GM23338 (cell line): ENCODE measurements at regions not wholly inside any gene's neighbourhood (a gene's known extent, or its start where the extent isn't known, plus 50 kb on each side); places are given as distances from the start of the nearest gene placed in this dataset.

Experiments used
- CREB1 ChIP-seq: fragments of 250-450 bp; sonication (Bioruptor Pico); IDR thresholded peaks from 2 replicates; pipeline ENCODE4 v1.5.0; 2020; ENCODE audit warnings: low read depth, mild to moderate bottlenecking, moderate library complexity
- CTCF ChIP-seq, 2 experiments: fragments of 200-600 bp in 1 of 2; sonication (generic) in 1 of 2; conservative IDR thresholded peaks; 2 replicates each; pipeline versions ENCODE4 v1.5.1 to v1.6.1; 2016 to 2017; ENCODE audit warnings: antibody characterized with exemption in 2 of 2, low read depth in 2 of 2, mild to moderate bottlenecking in 2 of 2, moderate library complexity in 1 of 2
- ETS1 ChIP-seq: IDR thresholded peaks from 2 replicates; pipeline ENCODE4 v1.6.1; 2016; ENCODE audit warnings: antibody characterized with exemption
- EZH2 ChIP-seq: fragments of 200-600 bp; sonication (generic); IDR thresholded peaks from one replicate; pipeline ENCODE4 v1.8.0; 2017; ENCODE audit warnings: antibody characterized with exemption, mild to moderate bottlenecking, low read depth; ENCODE audit not compliant: unreplicated experiment
- EZH2phosphoT487 ChIP-seq: fragments of 200-600 bp; sonication (generic); IDR thresholded peaks from one replicate; pipeline ENCODE4 v1.8.1; 2018; ENCODE audit warnings: antibody characterized with exemption; ENCODE audit not compliant: unreplicated experiment
- JUNB ChIP-seq: IDR thresholded peaks from one replicate; pipeline ENCODE4 v1.6.1; 2016; ENCODE audit warnings: antibody characterized with exemption; ENCODE audit not compliant: unreplicated experiment
- NANOG ChIP-seq: IDR thresholded peaks from 2 replicates; pipeline ENCODE4 v1.6.1; 2016; ENCODE audit warnings: antibody characterized with exemption, borderline replicate concordance
- POLR2AphosphoS5 ChIP-seq: IDR thresholded peaks from 2 replicates; pipeline ENCODE4 v1.6.1; 2016; ENCODE audit warnings: antibody characterized with exemption, low read depth
- REST ChIP-seq: IDR thresholded peaks from one replicate; pipeline ENCODE4 v1.6.1; 2018; ENCODE audit warnings: antibody characterized with exemption; ENCODE audit not compliant: unreplicated experiment
- STAT1 ChIP-seq: IDR thresholded peaks from one replicate; pipeline ENCODE4 v1.6.1; 2016; ENCODE audit warnings: antibody characterized with exemption; ENCODE audit not compliant: unreplicated experiment
- ZNF114 ChIP-seq: fragments of 250-450 bp; sonication (Bioruptor Pico); IDR thresholded peaks from 2 replicates; pipeline ENCODE4 v1.5.0; 2020; ENCODE audit warnings: mild to moderate bottlenecking, moderate library complexity
- ZNF331 ChIP-seq: fragments of 250-450 bp; sonication (Bioruptor Pico); IDR thresholded peaks from 2 replicates; pipeline ENCODE4 v1.5.0; 2020; ENCODE audit warnings: low read depth, mild to moderate bottlenecking, moderate library complexity
- ZNF462 ChIP-seq: fragments of 250-450 bp; sonication (Bioruptor Pico); IDR thresholded peaks from 2 replicates; pipeline ENCODE4 v1.5.0; 2020; ENCODE audit warnings: mild to moderate bottlenecking, moderate library complexity

- TF ChIP-seq CREB1 (CRISPR knock-in tag) (no peak), ZNF462 (no peak), CTCF (conservative IDR thresholded peaks at IDR 0.05; ENCODE audit: low read depth in 2 of 2) (no peak), EZH2 (no peak), POLR2AphosphoS5 (no peak), EZH2phosphoT487 (no peak), ETS1 (no peak), REST (no peak), JUNB (no peak), STAT1 (no peak), ZNF331 (CRISPR knock-in tag) (no peak), NANOG (no peak), ZNF114 (no peak)
Observed at GRCh38 chr4:177214935-177215334, 94.7 kb upstream of the NEIL3 start.
